Thoracic aorta (tissue), 2 donors: ENCODE measurements at regions not wholly inside any gene's neighbourhood (a gene's known extent, or its start where the extent isn't known, plus 50 kb on each side); places are given as distances from the start of the nearest gene placed in this dataset.

Experiments used
- ATAC-seq: fragments of 150-250 bp; one replicate; pipeline ENCODE4 v1.8.0; 2017; ENCODE audit warnings: low read depth; ENCODE audit not compliant: insufficient number of reproducible peaks, low FRiP score
- DNase-seq: peaks from one replicate; pipeline ENCODE4 v3.0.0-alpha.2; 2020; ENCODE audit warnings: low spot score
- H3K27ac ChIP-seq, 2 donors: fragments of 200-600 bp; sonication (generic); 1 replicate in 1 of 2; 2 replicates in 1 of 2; pipeline ENCODE4 v1.5.1; 2016; ENCODE audit warnings: mild to moderate bottlenecking in 2 of 2, moderate library complexity in 2 of 2
- H3K27me3 ChIP-seq: fragments of 200-600 bp; sonication (generic); replicated peaks from 2 replicates; pipeline ENCODE4 v1.6.0; 2016; ENCODE audit warnings: mild to moderate bottlenecking; ENCODE audit not compliant: insufficient read depth
- H3K36me3 ChIP-seq: fragments of 200-600 bp; sonication (generic); one replicate; pipeline ENCODE4 v1.5.1; 2016
- H3K4me1 ChIP-seq, 2 donors: fragments of 200-600 bp; sonication (generic); 1 replicate in 1 of 2; 2 replicates in 1 of 2; pipeline versions ENCODE4 v1.5.1 to v1.6.0; 2016; ENCODE audit warnings: low read depth in 2 of 2, mild to moderate bottlenecking in 1 of 2; ENCODE audit not compliant: control insufficient read depth in 1 of 2
- H3K4me3 ChIP-seq: fragments of 200-600 bp; sonication (generic); 2 replicates; pipeline ENCODE4 v1.5.1; 2016; ENCODE audit warnings: mild to moderate bottlenecking
- H3K9me3 ChIP-seq: fragments of 200-600 bp; sonication (generic); 2 replicates; pipeline ENCODE4 v1.5.1; 2016
- CTCF ChIP-seq: fragments of 200-600 bp; sonication (generic); IDR thresholded peaks from one replicate; pipeline ENCODE4 v1.5.1; 2019; ENCODE audit warnings: antibody characterized with exemption

- no peaks in the 10 kb centered on the region for H3K27me3 ChIP-seq
- H3K9me3 ChIP-seq: peaks cover 6% of the 10 kb centered on the region
- H3K4me1 ChIP-seq: no peaks in the 10 kb centered on the region
- DNase-seq (no peak), ATAC-seq (no peak)
- H3K36me3 ChIP-seq: no peaks in the 10 kb centered on the region
- no peak overlapping the region for H3K4me3 ChIP-seq
- no peak for TF ChIP-seq CTCF
- H3K27ac ChIP-seq: no peak overlapping the region
Measured at GRCh38 chr9:80866576-80867227, 822.6 kb downstream of the TLE1 start.

GRCh38 chr9:80866121-80866520, 823.2 kb downstream of the TLE1 start:
- no peak overlapping the region for H3K27ac ChIP-seq
- H3K27me3 ChIP-seq: no peaks in the 10 kb centered on the region
- no peak overlapping the region for H3K4me3 ChIP-seq
- H3K36me3 ChIP-seq: no peaks in the 10 kb centered on the region
- ATAC-seq (no peak), DNase-seq (no peak)
- TF ChIP-seq CTCF: no peak
- H3K4me1 ChIP-seq: no peaks in the 10 kb centered on the region
- H3K9me3 ChIP-seq: peaks cover 6% of the 10 kb centered on the region

- TF ChIP-seq CTCF: no peak
- no peaks in the 10 kb centered on the region for H3K9me3 ChIP-seq
- H3K27me3 ChIP-seq: no peaks in the 10 kb centered on the region
- H3K27ac ChIP-seq: no peak overlapping the region
- ATAC-seq (no peak), DNase-seq (no peak)
- H3K36me3 ChIP-seq: no peaks in the 10 kb centered on the region
- no peaks in the 10 kb centered on the region for H3K4me1 ChIP-seq
- no peak overlapping the region for H3K4me3 ChIP-seq
Measured at GRCh38 chr9:80843028-80843427, 846.3 kb downstream of the TLE1 start.

- no peak overlapping the region for H3K27ac ChIP-seq
- no peaks in the 10 kb centered on the region for H3K27me3 ChIP-seq
- H3K36me3 ChIP-seq: no peaks in the 10 kb centered on the region
- DNase-seq (no peak), ATAC-seq (no peak)
- H3K9me3 ChIP-seq: no peaks in the 10 kb centered on the region
- TF ChIP-seq CTCF: no peak
- H3K4me3 ChIP-seq: no peak overlapping the region
- H3K4me1 ChIP-seq: no peaks in the 10 kb centered on the region
Measured at GRCh38 chr9:80842389-80842788, 847.0 kb downstream of the TLE1 start.

- DNase-seq: no peak
- TF ChIP-seq CTCF: no peak
- H3K27ac ChIP-seq: no peak overlapping the region
- ATAC-seq: no peak
- H3K4me1 ChIP-seq: no peaks in the 10 kb centered on the region
- no peaks in the 10 kb centered on the region for H3K9me3 ChIP-seq
- H3K27me3 ChIP-seq: no peaks in the 10 kb centered on the region
- H3K4me3 ChIP-seq: no peak overlapping the region
- no peaks in the 10 kb centered on the region for H3K36me3 ChIP-seq
Measured at GRCh38 chr9:80841888-80842287, 847.5 kb downstream of the TLE1 start.
